HG02852 (cell line): ENCODE measurements at regions not wholly inside any gene's neighbourhood (a gene's known extent, or its start where the extent isn't known, plus 50 kb on each side); places are given as distances from the start of the nearest gene placed in this dataset.
"Not testable (repeated sequence)": the region's sequence is repeated elsewhere in the genome, so short reads cannot be mapped to it uniquely, and the experiment has no call there.

Source experiments
- ATAC-seq: cut with Tn5 transposase; IDR thresholded peaks from one replicate; pipeline ENCODE4 v1.9.1; 2021; ENCODE audit warnings: mild to moderate bottlenecking, moderate library complexity; ENCODE audit not compliant: unreplicated experiment

DNA sequence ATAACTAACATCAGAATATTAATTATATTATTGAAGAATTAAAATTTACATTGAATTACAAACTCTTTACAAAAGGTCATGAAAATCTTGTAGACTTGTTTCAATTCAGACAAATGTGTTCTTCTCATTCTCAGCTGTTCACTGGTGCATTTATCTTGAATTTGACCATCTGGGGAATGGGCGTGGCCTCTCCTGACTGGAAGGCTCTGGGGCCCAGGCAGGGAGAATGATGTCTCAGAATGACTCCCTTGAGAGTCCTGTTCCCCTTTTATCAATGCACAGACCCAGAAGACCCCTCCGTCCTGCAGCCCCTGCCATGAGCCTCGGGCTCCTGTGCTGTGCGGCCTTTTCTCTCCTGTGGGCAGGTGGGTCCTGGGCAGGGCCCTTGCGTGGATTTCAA, 242.2 kb upstream of the PRSS1 start:
- ATAC-seq, result not testable (repeated sequence)

DNA sequence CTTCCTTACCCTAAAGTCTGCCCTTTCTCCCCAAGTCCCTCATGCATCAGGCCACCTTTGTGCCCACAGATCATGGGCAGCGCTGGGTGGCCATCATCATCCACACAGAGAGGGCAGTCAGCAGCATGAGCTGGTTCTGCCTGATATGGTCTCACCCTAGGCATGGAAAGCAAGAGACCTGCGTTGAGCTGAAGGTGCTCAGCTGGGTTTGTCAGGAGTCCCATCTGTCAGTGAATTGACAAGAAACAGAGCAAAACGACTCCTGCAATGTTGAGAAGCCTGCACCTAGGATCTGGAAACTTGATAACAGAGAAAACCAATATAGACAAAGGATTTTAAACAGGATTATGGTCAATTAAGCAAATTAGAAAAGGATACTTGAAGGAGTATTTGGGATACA, 242.7 kb upstream of the PRSS1 start:
- ATAC-seq, result no peak

DNA sequence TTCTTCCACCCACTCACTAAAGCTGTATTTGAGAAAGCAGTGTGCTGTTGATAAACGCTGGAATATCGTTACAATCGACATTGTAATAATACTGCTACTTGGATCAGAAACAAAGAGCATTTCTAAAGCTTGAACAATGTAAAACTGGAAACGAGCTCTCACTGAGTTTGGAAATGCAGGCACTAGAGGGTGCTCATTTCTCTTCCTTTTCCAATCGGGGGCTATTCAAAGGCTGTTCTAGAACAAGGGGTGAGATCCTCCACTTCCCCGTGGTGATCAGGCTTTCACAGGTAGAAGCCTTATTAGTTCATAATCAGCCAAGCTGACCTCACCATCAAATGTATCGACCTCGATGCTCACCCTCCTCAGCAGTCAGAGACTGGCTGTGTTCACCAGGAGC, 245.3 kb upstream of the PRSS1 start:
- ATAC-seq, result not testable (repeated sequence)

DNA sequence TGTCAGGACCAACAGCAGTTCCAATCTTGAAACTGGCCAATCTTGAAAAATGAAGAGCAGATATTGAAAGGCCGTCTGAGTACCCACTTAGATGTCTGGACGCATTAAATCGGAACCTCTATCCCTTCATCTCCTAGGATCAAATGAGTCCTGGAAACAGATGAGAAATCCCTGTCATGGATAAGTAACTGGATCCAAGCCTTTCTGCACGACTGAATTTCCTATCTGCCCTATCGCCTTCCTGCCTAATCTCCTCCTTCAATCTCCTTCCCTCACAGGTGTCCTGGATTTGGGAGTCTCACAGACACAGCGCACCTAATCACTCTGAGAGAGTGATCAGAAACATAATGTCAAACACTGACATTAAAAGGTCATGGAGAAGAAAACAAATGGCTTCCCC, 245.2 kb upstream of the PRSS58 start:
- ATAC-seq, result no peak

DNA sequence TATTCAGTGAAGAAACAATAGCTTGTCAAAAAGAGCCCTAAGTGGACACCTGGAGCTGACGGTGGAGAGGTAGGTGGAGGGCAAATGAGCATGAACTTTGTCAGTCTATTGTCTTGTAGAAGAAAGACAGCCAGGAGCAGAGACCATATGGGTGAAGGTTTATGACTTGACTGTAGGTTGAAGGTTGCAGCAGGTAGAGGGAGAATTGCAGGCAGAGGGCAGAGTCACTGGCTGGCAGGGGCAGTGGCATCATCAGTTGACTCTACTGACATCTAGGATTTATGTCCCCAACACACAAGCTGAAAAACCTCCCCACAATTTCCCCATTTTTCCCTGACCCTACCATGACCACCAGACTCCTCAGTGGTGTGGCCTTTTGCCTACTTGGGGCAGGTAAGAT, 243.6 kb upstream of the PRSS58 start:
- no peak for ATAC-seq

DNA sequence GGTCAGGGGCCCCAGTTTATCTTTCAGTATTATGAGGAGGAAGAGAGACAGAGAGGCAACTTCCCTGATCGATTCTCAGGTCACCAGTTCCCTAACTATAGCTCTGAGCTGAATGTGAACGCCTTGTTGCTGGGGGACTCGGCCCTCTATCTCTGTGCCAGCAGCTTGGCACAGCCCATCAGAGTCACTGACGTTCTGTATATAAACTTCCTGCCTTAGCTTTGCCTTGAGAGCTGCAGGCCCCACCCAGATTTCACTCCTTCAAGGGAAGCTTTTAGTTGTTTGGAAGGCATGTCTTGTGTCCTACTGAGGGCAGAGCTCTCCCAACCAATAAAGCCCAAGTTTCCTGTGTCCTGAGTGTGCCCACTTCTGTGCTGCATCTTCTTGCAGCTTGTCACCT, 242.5 kb upstream of the PRSS58 start:
- ATAC-seq, result no peak

DNA sequence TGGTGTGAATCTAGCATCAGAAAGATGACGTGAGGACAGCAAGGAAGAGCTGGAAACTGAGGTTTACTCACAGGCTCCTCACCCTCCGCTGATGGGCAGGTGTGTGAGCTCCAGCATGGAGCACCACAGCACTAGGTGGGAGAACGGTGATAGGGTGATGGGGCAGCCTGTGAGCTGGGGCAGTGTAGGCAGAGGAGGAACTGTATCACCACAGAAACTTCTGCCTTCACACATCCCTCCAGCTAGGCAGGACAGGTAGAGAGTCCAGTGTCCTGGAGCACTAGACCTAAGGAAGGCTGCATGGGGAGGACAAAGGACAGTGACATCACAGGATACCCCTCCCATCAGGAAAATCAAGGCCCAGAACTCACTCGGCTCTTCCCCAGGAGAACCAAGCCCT, 241.8 kb upstream of the PRSS58 start:
- no peak for ATAC-seq

DNA sequence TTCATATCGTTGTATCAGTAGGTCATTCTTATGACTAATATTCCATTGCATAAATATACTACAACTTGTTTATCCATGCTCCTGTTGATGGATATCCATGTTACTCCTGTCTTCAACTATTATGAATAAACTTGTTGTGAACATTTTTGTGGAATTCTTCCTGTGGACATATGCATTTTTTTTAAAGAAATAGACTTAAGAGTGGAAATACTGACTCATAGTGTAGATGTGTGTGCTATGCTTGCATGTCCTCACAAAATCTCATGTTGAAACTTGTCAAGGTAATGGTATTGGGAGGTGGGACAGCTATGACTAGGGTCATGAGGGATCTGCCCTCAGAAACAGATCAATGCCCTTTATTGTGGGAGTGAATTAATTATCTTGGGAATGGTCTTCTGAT, 240.5 kb upstream of the PRSS58 start:
- ATAC-seq, result no peak

DNA sequence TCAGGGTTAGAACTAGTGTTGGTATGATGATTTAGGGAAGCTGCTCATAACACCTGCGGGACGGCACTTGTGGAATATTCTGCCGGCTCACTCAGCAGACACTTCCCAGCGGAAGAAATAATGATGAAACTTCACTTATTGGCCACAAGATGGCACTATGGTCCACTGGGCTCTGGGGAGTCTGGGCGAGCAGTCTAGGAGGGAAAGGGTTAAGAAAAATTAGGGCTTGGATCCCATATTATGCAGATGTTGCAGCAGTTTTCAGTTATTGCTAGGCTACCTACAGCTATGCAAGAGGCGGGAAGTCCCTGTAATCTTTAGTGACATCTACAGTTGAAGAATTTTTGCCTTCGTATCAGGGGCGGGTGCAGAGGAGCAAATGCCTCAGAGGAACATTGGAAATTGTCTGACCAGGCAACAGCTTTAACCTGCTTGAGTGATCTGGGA, 238.7 kb upstream of the PRSS58 start:
- peak; percentile 80 for ATAC-seq

DNA sequence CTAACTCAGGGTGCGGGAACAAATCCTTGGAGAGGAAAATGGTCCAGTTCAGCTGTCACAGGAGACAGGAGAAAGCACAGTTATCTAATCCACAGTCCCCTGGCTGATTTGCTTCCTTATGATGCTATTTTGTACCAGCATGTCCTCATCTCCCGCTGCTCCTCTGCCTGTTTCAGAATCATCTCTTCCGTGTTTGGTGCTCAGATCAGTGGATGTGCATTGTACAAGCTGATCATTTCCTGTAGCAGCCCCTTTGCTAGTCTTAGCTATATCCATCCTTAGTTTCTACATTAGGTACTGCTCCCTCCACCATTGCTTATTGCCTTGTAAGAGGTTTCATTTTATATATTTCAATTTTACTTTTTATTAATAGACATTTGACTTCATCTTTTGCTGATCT, 238.0 kb upstream of the PRSS58 start:
- not testable (repeated sequence) for ATAC-seq

DNA sequence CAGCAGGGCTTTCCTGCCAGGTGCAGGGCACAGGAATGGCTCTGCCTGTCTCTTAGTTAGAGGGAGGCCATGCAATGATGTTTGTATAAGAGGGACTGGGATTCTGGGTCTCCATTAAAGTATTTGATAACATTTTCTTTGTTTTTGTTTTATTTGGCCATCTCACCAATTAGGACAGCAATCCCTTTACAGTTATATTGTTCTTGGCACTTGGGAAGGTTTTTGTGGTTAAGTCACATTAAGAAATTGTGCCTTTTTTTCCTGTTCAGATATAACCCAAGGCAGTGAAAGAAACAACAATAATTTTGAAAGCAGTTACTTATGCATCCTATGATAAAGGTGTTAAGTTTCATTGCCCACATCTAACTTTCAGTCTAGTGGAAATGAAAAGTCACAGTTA, 237.4 kb upstream of the PRSS58 start:
- ATAC-seq, result not testable (repeated sequence)

DNA sequence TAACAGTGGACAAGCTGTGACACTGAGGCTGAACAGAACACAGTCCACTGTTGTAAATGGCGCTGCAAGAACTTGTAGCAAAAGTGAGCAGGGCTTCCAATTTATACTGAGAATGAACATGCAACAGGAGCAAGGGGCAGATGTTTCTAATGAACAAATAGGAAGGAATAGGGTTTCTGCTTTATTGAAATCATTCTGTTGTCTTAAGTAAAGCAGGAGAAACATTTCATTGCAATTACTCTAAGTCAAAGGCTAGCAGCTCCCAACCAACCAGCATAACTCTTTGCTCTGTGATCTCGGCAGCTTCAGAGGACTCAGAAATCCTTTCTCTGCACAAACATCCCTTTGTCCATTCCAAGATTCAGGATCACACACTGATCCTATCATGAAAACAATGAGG, 236.2 kb upstream of the PRSS58 start:
- ATAC-seq, result no peak

DNA sequence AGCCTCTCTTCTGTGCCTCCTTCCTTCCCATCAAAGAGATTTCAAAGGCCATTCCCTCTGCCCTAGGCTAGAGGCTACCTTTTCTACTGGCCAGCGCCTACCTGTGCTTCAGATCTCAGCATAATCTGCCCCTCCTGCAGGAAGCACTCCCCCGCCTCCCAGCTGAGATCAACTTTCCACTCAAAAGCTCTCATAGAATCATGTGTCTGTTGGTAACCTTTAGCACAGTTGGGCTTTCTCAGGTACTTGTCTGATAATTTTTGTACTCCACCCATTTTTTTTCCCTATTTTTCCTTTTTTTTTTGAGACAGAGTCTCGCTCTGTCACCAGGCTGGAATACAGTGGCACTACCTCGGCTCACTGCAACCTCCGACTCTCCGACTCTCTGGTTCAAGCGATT, 231.0 kb upstream of the PRSS58 start:
- ATAC-seq, result no peak

DNA sequence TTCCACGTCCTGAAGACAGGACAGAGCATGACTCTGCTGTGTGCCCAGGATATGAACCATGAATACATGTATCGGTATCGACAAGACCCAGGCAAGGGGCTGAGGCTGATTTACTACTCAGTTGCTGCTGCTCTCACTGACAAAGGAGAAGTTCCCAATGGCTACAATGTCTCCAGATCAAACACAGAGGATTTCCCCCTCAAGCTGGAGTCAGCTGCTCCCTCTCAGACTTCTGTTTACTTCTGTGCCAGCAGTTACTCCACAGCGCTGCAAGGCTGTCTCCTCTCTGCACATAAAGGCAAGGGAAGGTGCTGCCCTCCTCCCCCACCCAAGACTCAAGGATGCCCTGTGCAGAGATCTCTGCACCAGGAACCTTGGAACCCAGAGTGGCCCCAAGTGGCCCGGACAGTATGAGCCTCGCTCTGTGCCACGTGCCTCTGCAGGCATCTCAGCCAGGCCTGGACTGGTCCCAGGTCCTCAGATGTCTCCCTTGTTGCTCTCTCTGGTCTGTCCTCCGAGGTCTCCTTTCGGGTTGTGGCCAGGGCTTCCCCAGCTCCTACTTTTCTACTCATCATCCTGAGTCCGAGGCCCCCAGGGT, 230.3 kb upstream of the PRSS58 start:
- no peak for ATAC-seq

DNA sequence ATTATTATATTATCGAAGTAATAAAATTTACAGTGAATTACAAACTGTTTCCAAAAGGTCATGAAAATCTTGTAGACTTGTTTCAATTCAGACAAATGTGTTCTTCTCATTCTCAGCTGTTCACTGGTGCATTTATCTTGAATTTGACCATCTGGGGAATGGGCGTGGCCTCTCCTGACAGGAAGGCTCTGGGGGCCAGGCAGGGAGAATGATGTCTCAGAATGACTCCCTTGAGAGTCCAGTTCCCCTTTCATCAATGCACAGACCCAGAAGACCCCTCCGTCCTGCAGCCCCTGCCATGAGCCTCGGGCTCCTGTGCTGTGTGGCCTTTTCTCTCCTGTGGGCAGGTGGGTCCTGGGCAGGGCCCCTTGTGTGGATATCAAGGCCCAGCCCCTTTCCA, 229.7 kb upstream of the PRSS58 start:
- ATAC-seq, result peak; percentile 66

DNA sequence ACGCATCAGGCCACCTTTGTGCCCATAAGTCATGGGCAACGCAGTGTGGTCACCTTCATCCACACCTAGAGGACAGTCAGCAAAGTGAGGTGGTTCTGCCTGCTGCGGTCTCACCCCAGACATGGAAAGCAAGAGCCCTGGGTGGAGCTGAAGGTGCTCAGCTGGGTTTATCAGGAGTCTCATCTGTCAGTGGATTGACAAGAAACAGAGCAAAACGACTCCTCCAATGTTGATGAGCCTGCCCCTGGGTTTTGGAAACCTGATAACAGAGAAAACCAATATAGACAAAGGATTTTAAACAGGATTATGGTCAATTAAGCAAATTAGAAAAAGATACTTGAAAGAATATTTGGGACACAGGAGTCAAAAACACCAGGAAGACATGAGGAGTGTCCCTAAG, 229.3 kb upstream of the PRSS58 start:
- no peak for ATAC-seq

DNA sequence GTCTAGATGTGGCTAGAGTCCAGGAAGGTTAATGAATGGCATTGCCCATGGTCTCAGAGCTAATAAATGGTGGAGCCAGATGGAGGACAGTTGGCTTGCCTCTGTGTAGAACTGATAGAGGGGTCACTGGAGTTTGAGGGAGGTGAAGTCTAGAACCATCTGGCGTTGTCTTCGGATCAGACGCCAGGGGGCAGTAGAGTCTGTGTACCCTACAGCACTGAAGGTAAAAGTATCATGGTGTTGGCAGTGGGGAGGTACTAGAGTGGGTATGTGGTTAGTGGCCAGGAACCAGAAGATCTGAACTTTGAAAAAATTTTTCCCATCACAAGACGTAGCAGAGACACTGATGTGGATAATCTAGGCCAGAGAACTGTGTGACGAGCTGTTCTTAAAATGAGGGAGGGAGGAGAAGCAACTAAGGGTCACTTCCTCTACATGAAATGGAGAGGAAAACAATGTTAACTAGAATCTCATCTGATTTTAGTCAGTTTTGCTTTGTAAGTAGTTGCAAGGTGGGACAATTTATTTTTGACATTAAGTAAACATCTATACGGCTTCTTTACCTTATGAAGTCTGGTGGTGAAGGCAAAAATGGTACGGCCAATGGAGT, 227.9 kb upstream of the PRSS58 start:
- no peak for ATAC-seq

DNA sequence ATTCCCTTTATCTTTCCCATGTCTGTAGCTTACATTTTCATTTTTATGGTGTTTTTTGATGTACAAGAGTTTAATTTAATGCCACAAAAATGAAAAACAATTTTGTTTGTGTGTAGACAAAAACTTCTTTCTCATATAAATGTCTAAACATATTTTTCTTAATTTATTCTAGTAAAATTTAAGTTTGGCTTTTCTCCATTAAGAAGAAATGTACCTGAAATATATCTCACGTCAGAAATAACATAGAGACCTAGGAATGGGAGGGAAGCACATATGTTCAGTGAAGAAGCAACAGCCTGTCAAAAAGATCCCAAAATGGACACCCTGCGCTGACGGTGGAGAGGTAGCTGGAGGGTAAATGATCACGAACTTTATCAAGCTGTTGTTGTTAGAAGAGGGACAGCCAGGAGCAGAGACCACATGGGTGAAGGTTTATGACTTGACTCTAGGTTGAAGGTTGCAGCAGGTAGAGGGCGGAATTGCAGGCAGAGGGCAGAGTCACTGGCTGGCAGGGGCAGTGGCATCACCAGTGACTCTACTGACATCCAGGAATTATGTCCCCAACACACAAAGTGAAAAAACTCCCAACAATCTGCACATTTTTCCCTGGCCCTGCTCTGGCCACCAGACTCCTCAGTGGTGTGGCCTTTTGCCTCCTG, 225.9 kb upstream of the PRSS58 start:
- no peak for ATAC-seq

DNA sequence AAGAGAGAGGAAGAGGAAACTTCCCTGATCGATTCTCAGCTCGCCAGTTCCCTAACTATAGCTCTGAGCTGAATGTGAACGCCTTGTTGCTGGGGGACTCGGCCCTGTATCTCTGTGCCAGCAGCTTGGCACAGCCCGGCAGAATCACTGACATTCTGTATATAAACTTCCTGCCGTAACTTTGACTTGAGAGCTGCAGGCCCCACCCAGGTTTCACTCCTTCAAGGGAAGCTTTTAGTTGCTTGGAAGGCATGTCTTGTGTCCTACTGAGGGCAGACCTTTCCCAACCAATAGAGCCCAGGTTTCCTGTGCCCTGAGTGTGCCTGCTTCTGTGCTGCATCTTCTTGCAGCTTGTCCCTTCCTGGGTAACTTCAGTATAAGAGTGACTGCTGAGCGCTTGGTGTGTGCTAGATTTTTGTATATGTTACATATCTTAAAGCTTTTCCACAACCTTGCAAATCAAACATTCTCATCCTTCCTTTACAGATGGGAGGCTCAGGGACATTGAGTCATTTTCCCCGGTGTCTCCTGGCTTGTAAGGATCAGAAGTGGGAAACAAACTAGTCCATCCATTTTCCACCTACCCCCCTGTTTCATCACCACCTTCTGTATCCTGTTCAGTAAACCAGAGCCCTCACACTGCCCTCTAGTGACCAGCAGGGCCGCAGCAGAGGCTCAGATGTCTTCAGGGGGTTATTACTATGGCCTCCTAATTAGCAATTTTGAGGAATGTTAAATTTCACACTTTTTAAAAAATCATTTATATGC, 225.2 kb upstream of the PRSS58 start:
- ATAC-seq, result peak; percentile 43

DNA sequence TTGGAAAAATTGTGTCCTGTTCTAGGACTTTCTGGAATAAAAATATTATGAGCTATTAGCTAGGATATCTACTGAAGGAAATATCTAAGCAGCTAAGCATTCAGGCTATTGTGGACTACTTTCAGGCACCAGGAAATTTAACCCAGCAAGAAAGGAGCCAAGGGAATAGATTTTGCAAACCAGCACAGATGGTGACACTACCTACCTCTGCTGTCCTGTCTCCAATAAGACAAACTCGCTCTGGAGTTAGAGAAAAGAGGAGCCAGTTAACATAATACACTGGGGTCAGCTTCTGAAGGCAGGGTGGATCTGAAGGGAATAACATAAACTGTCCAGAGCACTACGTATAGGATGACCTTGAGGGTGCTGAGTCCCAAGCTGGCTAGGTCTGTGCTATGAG, 223.7 kb upstream of the PRSS58 start:
- no peak for ATAC-seq

DNA sequence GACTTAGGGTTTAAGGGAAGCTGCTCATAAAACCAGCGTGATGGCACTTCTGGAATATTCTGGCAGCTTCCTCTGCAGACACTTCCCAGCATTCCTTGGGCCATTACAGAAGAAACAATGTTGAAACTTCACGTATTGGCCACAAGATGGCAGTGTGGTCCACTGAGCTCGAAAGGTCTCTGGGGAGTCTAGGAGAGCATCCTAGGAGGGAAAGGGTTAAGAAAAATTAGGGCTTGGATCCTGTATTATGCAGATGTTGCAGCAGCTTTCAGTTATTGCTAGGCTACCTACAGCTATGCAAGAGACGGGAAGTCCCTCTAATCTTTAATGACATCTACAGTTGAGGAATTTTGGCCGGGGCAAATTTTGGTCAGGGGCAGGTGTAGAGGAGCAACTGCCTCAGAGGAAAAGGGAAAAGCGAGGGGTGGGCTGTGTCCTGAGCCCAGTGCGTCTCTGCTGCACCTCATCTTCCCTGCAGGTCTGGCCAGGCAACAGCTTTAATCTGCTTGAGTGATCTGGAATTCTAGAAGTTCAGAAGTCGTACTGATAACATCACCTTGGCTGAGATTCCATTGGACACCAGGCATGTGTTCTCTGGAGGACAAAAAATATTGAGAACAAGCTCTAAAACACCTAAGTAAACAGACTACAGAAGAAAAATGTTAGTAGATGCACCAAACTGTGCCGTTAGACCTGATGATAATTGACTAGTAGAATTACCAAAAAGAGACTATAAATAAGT, 220.8 kb upstream of the PRSS58 start:
- peak; percentile 83 for ATAC-seq
